Gastrocnemius medialis (tissue), 4 donors: ENCODE measurements at regions not wholly inside any gene's neighbourhood (a gene's known extent, or its start where the extent isn't known, plus 50 kb on each side); places are given as distances from the start of the nearest gene placed in this dataset.

Experiments
- CTCF ChIP-seq, 5 experiments: fragments of 450-650 bp in 3 of 5; fragments of 200-600 bp in 2 of 5; sonication (generic) in 2 of 5; IDR thresholded peaks in 4 of 5; conservative IDR thresholded peaks in 1 of 5; 1 replicate in 4 of 5; 2 replicates in 1 of 5; pipeline ENCODE4 v1.5.1; 2016 to 2019; ENCODE audit warnings: antibody characterized with exemption in 5 of 5, mild to moderate bottlenecking in 3 of 5, moderate library complexity in 3 of 5
- POLR2A ChIP-seq, 2 donors: fragments of 450-650 bp; IDR thresholded peaks; one replicate each; pipeline ENCODE4 v1.6.1; 2017; ENCODE audit warnings: antibody characterized with exemption in 2 of 2, mild to moderate bottlenecking in 2 of 2, moderate library complexity in 2 of 2

GRCh38 chr20:56689318-56689717 lies 60.2 kb downstream of the TFAP2C start:
- TF ChIP-seq POLR2A (IDR thresholded peaks at IDR 0.05) = no peak
- TF ChIP-seq CTCF (IDR thresholded peaks at IDR 0.05 in 4 of 5, conservative IDR thresholded peaks at IDR 0.05 in 1 of 5) = no peak
